GM12872 (cell line): ENCODE measurements at regions not wholly inside any gene's neighbourhood (a gene's known extent, or its start where the extent isn't known, plus 50 kb on each side); places are given as distances from the start of the nearest gene placed in this dataset.

ENCODE experiments used
- CTCF ChIP-seq: IDR thresholded peaks from 3 replicates; pipeline ENCODE4 v1.5.1; 2011; ENCODE audit warnings: low read depth, mild to moderate bottlenecking, low read length, moderate library complexity; ENCODE audit not compliant: insufficient read depth

DNA sequence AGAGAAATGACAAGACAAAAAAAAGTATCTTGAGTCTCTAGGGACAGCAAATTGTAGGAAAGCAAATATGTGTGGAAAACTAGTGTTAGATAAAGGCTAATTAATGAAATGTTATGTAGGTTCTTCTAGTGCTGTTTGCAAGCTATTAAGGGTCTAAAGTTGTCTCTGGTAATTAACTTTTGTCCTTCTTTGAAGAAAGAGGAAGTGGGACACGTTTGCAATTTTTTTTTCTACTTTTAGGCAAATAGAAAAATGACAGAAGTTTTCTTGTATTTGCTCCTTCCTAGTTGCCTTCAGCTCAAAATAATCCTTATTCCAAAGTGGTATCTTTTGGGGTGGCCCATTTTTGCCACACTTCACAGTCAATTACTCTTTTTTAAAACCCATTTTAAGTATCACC is 1877.7 kb upstream of the PRR20A start:
- TF ChIP-seq CTCF = no peak

DNA sequence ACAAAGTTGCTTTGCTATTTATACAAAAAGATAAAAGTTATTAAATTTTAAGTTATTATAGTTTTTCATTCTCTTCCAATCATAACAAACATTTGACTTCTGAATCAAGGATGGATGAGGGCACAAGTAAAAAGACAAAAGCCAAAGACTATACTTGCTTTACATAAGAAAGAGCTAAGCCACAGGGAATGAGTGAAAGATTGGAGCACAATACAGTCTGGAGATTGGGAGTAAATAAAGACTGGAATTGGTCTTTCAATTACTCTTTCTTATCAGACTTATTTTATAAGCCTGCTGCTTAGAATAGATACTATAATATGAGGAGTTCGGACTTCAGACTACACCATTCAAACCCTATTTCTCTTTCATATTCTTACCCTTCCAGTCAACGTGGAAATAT is 1874.1 kb upstream of the PRR20A start:
- TF ChIP-seq CTCF = no peak

GRCh38 chr13:55298201-55298600 is 1842.5 kb upstream of the PRR20A start:
- TF ChIP-seq CTCF = no peak

- no peak for TF ChIP-seq CTCF
These were observed 1838.2 kb upstream of the PRR20A start for GRCh38 chr13:55302568-55302967.

DNA sequence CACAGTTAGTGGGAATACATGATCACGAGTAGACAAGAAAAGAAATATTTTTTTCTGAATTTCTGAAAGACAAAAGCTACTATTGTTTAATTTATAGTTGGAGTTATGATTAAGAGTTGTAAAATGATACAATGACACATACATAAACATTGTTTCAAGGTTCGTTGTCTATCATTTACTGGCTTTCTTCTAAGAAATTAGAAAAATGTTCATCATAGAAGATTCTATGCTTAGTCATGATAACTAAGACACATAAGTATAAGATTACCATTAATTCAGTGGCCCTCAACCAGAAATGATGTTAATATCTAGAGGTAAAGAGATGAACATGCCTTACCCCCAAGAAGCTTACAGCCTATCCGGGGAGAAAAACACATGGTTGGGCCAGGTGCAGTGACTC is 1832.8 kb upstream of the PRR20A start:
- no peak for TF ChIP-seq CTCF

GRCh38 chr13:55341891-55342290 is 1798.8 kb upstream of the PRR20A start:
- no peak for TF ChIP-seq CTCF

- no peak for TF ChIP-seq CTCF
These were observed 1795.5 kb upstream of the PRR20A start for GRCh38 chr13:55345224-55345623.

DNA sequence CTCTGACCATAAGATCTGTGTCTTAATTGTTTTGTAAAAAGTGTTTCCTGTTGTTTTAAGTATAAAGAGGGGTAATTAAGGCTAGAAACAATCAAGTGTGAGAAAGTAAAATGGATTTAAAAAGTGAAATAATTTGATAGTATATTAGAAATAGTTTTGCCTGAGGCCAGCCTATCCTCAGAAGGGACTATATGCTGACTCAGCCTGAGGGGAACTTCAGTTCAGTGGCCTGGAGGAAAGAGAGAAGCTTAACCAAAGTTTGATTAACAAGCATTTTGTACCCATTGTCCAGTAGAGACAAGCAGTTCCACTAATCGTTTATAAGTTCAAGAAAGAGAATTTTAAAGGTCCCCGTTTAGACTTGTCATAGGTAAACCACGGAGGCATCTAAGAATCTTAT is 1793.2 kb upstream of the PRR20A start:
- TF ChIP-seq CTCF = no peak
